HG03460 (cell line): ENCODE measurements at regions not wholly inside any gene's neighbourhood (a gene's known extent, or its start where the extent isn't known, plus 50 kb on each side); places are given as distances from the start of the nearest gene placed in this dataset.

Experiments used
- ATAC-seq: cut with Tn5 transposase; IDR thresholded peaks from one replicate; pipeline ENCODE4 v1.9.1; 2021; ENCODE audit not compliant: unreplicated experiment

DNA sequence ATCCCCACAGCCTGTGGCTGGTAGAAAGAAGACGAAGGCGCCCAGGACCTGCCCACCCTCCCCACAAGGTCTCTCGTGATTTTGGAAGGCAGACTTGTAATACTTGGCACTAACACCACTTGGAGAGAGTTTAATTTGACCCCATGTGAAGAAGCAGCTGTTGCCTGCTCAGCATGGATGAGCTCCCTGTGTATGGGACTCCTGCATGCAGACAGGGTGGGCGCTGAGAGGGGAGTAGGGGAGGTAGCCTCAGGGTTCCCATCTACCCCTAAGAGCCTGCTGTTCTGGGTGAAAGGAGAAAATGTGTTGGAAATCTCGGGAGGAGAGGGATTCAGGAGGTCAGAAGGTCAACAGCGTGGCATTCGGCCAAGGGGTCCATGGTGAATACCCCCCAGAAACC, 625.9 kb downstream of the TBC1D22A start:
- no peak for ATAC-seq

GRCh38 chr22:47386812-47387510, 624.5 kb downstream of the TBC1D22A start:
- ATAC-seq, result no peak

DNA sequence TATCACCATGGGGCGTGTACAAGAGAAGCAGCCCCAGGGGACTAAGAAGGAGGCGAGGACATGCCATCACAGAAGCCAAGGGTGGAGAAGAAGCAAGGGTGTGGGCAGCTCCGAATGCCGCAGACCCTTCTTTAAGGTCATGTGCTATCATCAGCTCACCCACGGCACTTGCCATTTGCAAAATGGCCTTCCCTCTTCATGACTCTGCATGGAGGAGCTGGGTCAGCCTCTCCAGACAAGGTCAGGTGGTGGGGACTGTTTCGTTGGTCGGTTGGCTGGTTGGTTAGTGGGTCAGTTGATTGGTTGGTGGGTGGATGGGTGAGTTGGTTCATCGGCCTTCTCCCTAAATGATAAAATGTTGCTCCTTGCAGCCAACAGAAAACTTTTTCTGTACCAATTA, 622.5 kb downstream of the TBC1D22A start:
- no peak for ATAC-seq

GRCh38 chr22:47382164-47382890, 619.9 kb downstream of the TBC1D22A start:
- no peak for ATAC-seq

DNA sequence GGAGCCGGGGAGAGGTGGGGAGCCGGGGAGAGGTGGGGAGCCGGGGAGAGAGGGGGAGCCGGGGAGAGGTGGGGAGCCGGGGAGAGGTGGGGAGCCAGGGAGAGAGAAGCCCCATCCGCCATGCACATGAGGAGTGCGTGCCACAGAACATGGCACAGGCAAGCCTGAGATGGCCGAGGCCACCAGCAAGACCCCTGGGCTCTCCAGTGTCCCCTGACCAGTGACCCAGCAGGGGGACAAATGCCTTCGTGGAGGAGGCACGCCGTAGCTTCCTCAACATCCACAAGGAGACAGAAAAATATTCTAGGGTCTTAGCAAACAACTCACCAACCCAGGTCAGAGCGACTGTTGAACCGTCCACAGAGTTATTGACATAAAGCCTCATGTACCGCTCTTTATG, 618.8 kb downstream of the TBC1D22A start:
- no peak for ATAC-seq

- ATAC-seq, result no peak
These were observed 618.2 kb downstream of the TBC1D22A start for GRCh38 chr22:47380692-47381091.

GRCh38 chr22:47379037-47379436, 616.6 kb downstream of the TBC1D22A start:
- no peak for ATAC-seq

GRCh38 chr22:47377926-47378560, 615.6 kb downstream of the TBC1D22A start:
- ATAC-seq, result no peak

DNA sequence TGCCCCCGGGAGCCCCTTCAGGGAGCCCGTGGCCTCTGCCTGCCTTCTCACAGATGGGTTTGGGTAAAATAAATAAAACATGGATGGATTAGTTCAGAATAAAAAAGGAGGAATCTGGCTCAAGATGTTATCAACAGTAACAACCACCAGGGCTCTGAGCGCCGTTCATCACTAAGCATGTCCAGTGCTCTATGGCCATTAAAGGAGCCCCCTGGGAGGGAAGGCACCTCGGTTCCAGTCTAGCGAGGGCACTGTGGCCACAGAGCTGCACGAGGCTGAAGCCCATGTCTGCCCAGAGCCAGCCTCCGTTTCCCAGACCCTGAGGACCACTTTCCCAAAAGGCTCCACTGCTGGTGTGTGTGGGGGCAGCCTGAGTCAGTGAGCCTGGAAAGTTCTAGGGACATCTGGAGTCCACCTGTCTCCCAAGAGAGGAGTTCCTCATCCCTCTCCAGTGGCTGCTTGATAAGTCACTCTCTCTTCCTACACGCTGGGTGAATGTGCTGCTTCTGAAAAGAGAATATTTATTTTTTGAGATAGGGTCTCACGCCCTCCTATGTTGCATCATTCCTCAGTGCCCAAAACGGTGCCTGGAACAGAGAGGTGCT, 614.6 kb downstream of the TBC1D22A start:
- no peak for ATAC-seq

- ATAC-seq, result no peak
These were observed 613.9 kb downstream of the TBC1D22A start for GRCh38 chr22:47376322-47376700.

DNA sequence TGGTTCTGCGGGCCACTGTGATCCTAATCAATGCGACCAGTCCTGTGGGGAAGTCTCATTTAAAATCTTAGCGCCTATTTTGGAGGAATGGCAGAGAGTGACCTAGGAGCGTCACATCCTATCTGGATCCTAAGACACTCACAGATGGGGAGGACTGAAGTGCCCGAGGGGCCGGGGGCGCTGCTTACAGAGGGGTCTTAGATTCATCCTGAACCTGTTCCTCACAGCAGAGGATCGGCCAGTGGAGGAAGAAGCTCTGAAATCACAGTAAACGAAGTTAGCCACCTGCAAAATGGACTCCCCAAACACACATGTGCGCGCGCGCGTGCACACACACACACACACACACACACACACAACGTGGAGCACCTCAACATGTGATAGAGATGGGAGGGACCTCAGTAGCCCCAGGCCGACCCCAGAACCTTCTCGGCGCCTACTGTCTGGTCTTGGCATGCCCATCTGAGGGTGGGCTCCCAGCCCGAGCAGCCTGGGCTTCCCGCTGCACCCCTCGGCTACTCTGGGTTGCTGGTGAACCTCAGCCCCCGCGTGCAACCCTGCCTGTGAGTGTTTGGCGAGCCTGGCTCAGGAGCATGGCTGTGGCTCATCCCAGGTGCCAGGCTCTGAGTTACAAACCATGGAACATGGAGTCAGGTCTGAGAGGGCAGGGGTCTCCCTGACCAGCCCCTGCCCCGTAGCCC, 613.3 kb downstream of the TBC1D22A start:
- no peak for ATAC-seq

GRCh38 chr22:47374901-47375575, 612.6 kb downstream of the TBC1D22A start:
- no peak for ATAC-seq

DNA sequence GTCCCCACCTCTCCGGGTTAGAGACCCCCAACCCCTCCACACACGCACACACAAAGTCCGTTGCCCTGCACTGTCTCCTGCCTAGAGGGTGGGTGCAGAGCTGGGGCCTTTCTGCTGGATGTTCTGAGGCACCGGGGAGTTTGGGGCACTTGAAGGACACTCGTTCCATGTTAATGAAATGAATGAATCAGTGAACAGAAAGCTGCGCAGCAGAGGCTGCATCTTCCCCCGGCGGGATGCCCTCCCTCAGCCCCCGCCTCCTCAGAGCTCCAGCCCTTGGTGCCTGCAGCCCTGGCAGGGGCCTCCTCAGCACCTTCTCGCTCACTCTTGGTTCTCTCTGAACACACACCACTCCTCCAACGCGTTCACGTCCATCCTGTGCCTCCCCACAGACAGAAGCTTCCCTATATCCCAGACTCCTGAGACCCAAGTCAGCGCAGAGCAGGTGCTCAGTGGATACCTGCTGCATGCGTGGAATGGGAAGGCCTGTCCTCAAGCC, 611.9 kb downstream of the TBC1D22A start:
- no peak for ATAC-seq

DNA sequence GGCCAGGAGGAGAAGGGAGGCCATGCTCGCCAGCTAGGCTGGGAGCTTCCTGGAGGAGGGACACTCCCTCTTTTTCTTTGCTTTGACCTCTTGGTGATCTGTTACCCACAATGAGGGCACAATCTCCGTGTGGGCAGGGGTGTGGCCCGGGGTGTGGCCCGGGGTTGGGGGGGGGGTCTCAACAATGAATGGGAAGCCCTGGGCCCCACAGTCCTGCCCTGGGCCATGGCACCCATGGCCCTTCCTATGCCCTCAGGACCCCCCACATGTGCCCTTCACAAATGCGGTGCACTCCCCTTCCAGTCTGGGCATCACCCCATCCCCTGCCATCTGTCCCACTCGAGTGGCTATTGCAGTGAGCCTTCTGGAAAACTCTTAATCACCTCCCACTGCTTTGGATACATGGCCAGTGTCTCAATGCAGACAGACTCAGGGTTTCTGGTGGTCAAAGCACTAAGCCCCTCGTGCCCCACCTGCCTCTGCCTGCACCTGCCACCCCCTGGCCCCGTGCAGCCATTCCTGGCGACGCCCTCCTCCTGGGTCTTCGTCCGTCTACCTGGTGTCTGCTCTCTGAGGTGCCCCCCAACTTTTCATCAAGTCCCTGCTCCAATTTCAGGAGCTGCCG, 611.3 kb downstream of the TBC1D22A start:
- no peak for ATAC-seq

- ATAC-seq, result no peak
These were observed 610.3 kb downstream of the TBC1D22A start for GRCh38 chr22:47372596-47373385.

- ATAC-seq, result no peak
These were observed 609.7 kb downstream of the TBC1D22A start for GRCh38 chr22:47372111-47372581.

GRCh38 chr22:47371263-47372090, 609.0 kb downstream of the TBC1D22A start:
- ATAC-seq, result no peak
